PC-3 (cell line): ENCODE measurements at regions not wholly inside any gene's neighbourhood (a gene's known extent, or its start where the extent isn't known, plus 50 kb on each side); places are given as distances from the start of the nearest gene placed in this dataset.

Source experiments
- ATAC-seq: fragments of 200-7000 bp; cut with Tn5 transposase; 2 replicates; pipeline ENCODE4 v1.9.1; 2020; ENCODE audit warnings: mild to moderate bottlenecking, moderate library complexity
- BruUV-seq: library from RNA; stranded (reverse); fragments of 400-500 nt; replicated peaks from 2 replicates; lab custom pipeline; 2021; lab: Mats Ljungman, UMichigan
- CTCF ChIA-PET: fragments of 300-600 bp; sonication (Branson Sonifier 250); formaldehyde crosslinking; loops from one replicate; lab custom pipeline; 2022; ENCODE audit warnings: antibody characterized with exemption; lab: Charles Lee
- POLR2A ChIA-PET: fragments of 300-600 bp; sonication (Branson Sonifier 250); formaldehyde crosslinking; loops from one replicate; lab custom pipeline; 2022; ENCODE audit warnings: antibody characterized with exemption; ENCODE audit not compliant: unreplicated experiment; lab: Charles Lee
- DNase-seq: peaks from one replicate; pipeline ENCODE4 v3.0.0-alpha.2; 2015
- H2AFZ ChIP-seq: fragments of 300-600 bp; sonication (generic); 2 replicates; pipeline ENCODE4 v1.6.0; 2016; ENCODE audit warnings: antibody characterized with exemption, low read length
- H3F3A ChIP-seq: fragments of 300-600 bp; sonication (generic); one replicate; pipeline ENCODE4 v1.6.0; 2017; ENCODE audit warnings: antibody characterized with exemption, low read length, control low read depth, mild to moderate bottlenecking; ENCODE audit not compliant: unreplicated experiment
- H3K27ac ChIP-seq: fragments of 300-600 bp; sonication (generic); 2 replicates; pipeline ENCODE4 v1.5.1; 2016; ENCODE audit warnings: mild to moderate bottlenecking, low read length
- H3K27me3 ChIP-seq: fragments of 300-600 bp; sonication (generic); 2 replicates; pipeline ENCODE4 v1.6.1; 2016; ENCODE audit warnings: low read length, mixed read lengths
- H3K36me3 ChIP-seq: fragments of 300-600 bp; sonication (generic); 2 replicates; pipeline ENCODE4 v1.6.1; 2016; ENCODE audit warnings: low read depth, mixed run types, low read length, mixed read lengths
- H3K4me1 ChIP-seq: fragments of 300-600 bp; sonication (generic); 2 replicates; pipeline ENCODE4 v1.5.1; 2016; ENCODE audit warnings: low read length; ENCODE audit not compliant: insufficient read depth
- H3K4me2 ChIP-seq: fragments of 300-600 bp; sonication (generic); 2 replicates; pipeline ENCODE4 v1.6.0; 2016; ENCODE audit warnings: low read length
- H3K4me3 ChIP-seq: fragments of 300-600 bp; sonication (generic); 2 replicates; pipeline ENCODE4 v1.5.1; 2016; ENCODE audit warnings: mild to moderate bottlenecking, low read length, mixed read lengths
- H3K79me2 ChIP-seq: fragments of 300-600 bp; sonication (generic); 2 replicates; pipeline ENCODE4 v1.6.1; 2017; ENCODE audit warnings: low read length, mixed read lengths
- H3K9ac ChIP-seq: fragments of 300-600 bp; sonication (generic); 2 replicates; pipeline ENCODE4 v1.6.0; 2016; ENCODE audit warnings: mild to moderate bottlenecking, low read length
- H3K9me2 ChIP-seq: fragments of 300-600 bp; sonication (generic); replicated peaks from 2 replicates; pipeline ENCODE4 v1.6.1; 2016; ENCODE audit warnings: mixed run types, low read length, mixed read lengths
- H3K9me3 ChIP-seq: fragments of 300-600 bp; sonication (generic); 2 replicates; pipeline ENCODE4 v1.6.1; 2016; ENCODE audit warnings: low read length, mixed read lengths
- H4K20me1 ChIP-seq: fragments of 300-600 bp; sonication (generic); 2 replicates; pipeline ENCODE4 v1.6.1; 2016; ENCODE audit warnings: low read length, mixed read lengths
- EZH2 ChIP-seq: fragments of 300-600 bp; sonication (generic); IDR thresholded peaks from one replicate; pipeline ENCODE4 v1.6.1; 2017; ENCODE audit warnings: antibody characterized with exemption, mild to moderate bottlenecking, low read length; ENCODE audit not compliant: unreplicated experiment
- EZH2phosphoT487 ChIP-seq: fragments of 300-600 bp; sonication (generic); IDR thresholded peaks from 2 replicates; pipeline ENCODE4 v1.6.1; 2018; ENCODE audit warnings: mild to moderate bottlenecking, antibody characterized with exemption, low read length, borderline replicate concordance
- intact Hi-C: fragments of 100-400 bp; cut with micrococcal nuclease; formaldehyde crosslinking; loops from 2 replicates; pipeline ENCODE4 v1.9.0; 2023
- TF ChIP-seq, protein P1 (sequence below): fragments of 300-600 bp; sonication (generic); conservative IDR thresholded peaks from 2 replicates; pipeline ENCODE4 v1.5.1; 2017; ENCODE audit warnings: antibody characterized with exemption, low read depth, mild to moderate bottlenecking, low read length

DNA sequence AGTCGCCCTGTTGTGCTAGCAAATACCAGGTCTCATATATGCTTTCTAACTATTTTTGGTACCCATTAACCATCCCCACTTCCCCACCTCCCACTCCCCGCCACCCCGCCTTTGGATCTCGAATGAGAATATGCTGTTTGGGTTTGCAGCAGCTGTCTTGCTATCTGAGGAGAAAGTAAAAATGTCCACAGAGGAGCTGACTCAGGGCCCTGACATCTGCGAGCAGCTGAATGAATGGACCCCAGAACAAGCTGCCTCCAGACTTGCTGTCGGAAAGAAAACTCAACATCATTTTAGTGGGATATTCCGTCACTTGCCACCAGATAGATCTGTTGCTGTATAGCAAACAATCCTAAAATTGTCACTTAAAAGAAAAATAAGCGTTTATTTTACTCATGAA is 103.7 kb downstream of the LINC00237 start:
- peaks cover 64% of the 10 kb centered on the region for H3K27me3 ChIP-seq
- no peaks in the 10 kb centered on the region for H4K20me1 ChIP-seq
- no peak for DNase-seq
- no peak overlapping the region for H3K4me3 ChIP-seq
- no peak overlapping the region for H3K4me2 ChIP-seq
- POLR2A ChIA-PET = no interaction called here
- H3K4me1 ChIP-seq = no peaks in the 10 kb centered on the region
- ATAC-seq = no peak
- no peak overlapping the region for H3K9ac ChIP-seq
- no peaks in the 10 kb centered on the region for H3K9me3 ChIP-seq
- H3F3A ChIP-seq = no peaks in the 10 kb centered on the region
- no TSS peak for BruUV-seq
- TF ChIP-seq, protein P1, sequence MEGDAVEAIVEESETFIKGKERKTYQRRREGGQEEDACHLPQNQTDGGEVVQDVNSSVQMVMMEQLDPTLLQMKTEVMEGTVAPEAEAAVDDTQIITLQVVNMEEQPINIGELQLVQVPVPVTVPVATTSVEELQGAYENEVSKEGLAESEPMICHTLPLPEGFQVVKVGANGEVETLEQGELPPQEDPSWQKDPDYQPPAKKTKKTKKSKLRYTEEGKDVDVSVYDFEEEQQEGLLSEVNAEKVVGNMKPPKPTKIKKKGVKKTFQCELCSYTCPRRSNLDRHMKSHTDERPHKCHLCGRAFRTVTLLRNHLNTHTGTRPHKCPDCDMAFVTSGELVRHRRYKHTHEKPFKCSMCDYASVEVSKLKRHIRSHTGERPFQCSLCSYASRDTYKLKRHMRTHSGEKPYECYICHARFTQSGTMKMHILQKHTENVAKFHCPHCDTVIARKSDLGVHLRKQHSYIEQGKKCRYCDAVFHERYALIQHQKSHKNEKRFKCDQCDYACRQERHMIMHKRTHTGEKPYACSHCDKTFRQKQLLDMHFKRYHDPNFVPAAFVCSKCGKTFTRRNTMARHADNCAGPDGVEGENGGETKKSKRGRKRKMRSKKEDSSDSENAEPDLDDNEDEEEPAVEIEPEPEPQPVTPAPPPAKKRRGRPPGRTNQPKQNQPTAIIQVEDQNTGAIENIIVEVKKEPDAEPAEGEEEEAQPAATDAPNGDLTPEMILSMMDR = no peak
- no peak for TF ChIP-seq EZH2phosphoT487
- TF ChIP-seq EZH2 = no peak
- H3K36me3 ChIP-seq = no peaks in the 10 kb centered on the region
- intact Hi-C loops = no loop called here
- CTCF ChIA-PET = interaction anchor here (0.5 kb wide), 1 partner anchor 123 kb away, joined by 3 read pairs; the partner anchor contains the start of gene KIZ
- no peak overlapping the region for H2AFZ ChIP-seq
- no peak overlapping the region for H3K27ac ChIP-seq
- H3K79me2 ChIP-seq = no peaks in the 10 kb centered on the region
- H3K9me2 ChIP-seq = no peaks in the 10 kb centered on the region

DNA sequence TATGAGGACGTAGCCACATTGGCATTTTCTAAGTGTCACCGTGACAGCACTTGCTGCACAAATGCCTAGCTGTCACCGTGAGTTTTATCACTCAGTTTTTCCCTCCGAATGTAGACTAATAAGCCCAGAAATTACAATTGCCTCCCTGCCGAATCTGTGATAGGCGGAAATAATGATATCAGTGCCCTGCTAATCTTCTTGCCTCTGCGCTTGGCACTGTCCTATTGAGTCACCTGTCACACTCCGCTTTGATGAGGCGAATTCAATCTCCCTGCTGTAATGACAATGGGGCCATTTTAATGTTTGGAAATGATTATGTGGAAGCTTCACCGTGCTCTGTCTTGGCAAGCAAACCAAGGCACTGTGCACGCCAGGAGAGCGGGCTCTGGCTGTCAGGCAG is 112.8 kb downstream of the LINC00237 start:
- Histone ChIP-seq H3K4me2 (no peak overlapping the region), H3K27ac (no peak overlapping the region), H3K4me3 (no peak overlapping the region), H4K20me1 (no peaks in the 10 kb centered on the region), H3K27me3 (peaks cover 91% of the 10 kb centered on the region), H3F3A (no peaks in the 10 kb centered on the region), H3K36me3 (no peaks in the 10 kb centered on the region), H3K9ac (no peak overlapping the region), H3K79me2 (no peaks in the 10 kb centered on the region), H3K4me1 (no peaks in the 10 kb centered on the region), H2AFZ (no peak overlapping the region), H3K9me2 (no peaks in the 10 kb centered on the region), H3K9me3 (no peaks in the 10 kb centered on the region)
- no peak for TF ChIP-seq EZH2
- TF ChIP-seq EZH2phosphoT487 = no peak; the same call in 1 of the 2 replicates
- TF ChIP-seq, protein P1 = no peak
- ChIA-PET CTCF (no interaction called here), POLR2A (no interaction called here)
- ATAC-seq = no peak
- BruUV-seq = no TSS peak
- intact Hi-C loops = no loop called here
- no peak for DNase-seq

GRCh38 chr20:20992686-20993360 is 113.3 kb downstream of the LINC00237 start:
- no peaks in the 10 kb centered on the region for H3K4me1 ChIP-seq
- TF ChIP-seq EZH2phosphoT487 = no peak
- TF ChIP-seq, protein P1 = no peak
- TF ChIP-seq EZH2 = peak; percentile 24
- H4K20me1 ChIP-seq = no peaks in the 10 kb centered on the region
- no peaks in the 10 kb centered on the region for H3F3A ChIP-seq
- no peak overlapping the region for H3K4me2 ChIP-seq
- no peaks in the 10 kb centered on the region for H3K9me2 ChIP-seq
- ChIA-PET CTCF (no interaction called here), POLR2A (no interaction called here)
- H3K36me3 ChIP-seq = no peaks in the 10 kb centered on the region
- no peak for ATAC-seq
- no peaks in the 10 kb centered on the region for H3K79me2 ChIP-seq
- BruUV-seq = no TSS peak
- H3K9ac ChIP-seq = no peak overlapping the region
- H3K27ac ChIP-seq = no peak overlapping the region
- peaks cover 91% of the 10 kb centered on the region for H3K27me3 ChIP-seq
- no peak for DNase-seq
- intact Hi-C loops = no loop called here
- no peak overlapping the region for H2AFZ ChIP-seq
- no peak overlapping the region for H3K4me3 ChIP-seq
- no peaks in the 10 kb centered on the region for H3K9me3 ChIP-seq
